Type B pancreatic cell (in vitro differentiated cells): ENCODE measurements at regions not wholly inside any gene's neighbourhood (a gene's known extent, or its start where the extent isn't known, plus 50 kb on each side); places are given as distances from the start of the nearest gene placed in this dataset.
"Not testable (repeated sequence)": the region's sequence is repeated elsewhere in the genome, so short reads cannot be mapped to it uniquely, and the experiment has no call there.

ENCODE experiments used
- DNase-seq: peaks from one replicate; pipeline ENCODE4 v3.0.0; 2021; ENCODE audit warnings: mixed read lengths; ENCODE audit not compliant: unreplicated experiment; ENCODE audit errors: extremely low spot score
- H3K27ac Mint-ChIP-seq: 2 replicates; pipeline ENCODE4 v1.8.0; 2021; ENCODE audit warnings: mild to moderate bottlenecking, mixed read lengths
- H3K27me3 Mint-ChIP-seq: 2 replicates; pipeline ENCODE4 v1.8.0; 2021; ENCODE audit warnings: mixed read lengths
- H3K36me3 Mint-ChIP-seq: 2 replicates; pipeline ENCODE4 v1.8.0; 2021; ENCODE audit warnings: mixed read lengths
- H3K4me1 Mint-ChIP-seq: one replicate; pipeline ENCODE4 v1.8.0; 2021; ENCODE audit warnings: mixed read lengths; ENCODE audit not compliant: unreplicated experiment
- H3K4me3 Mint-ChIP-seq: 2 replicates; pipeline ENCODE4 v1.8.0; 2021; ENCODE audit warnings: mild to moderate bottlenecking, mixed read lengths
- H3K9me3 Mint-ChIP-seq: 2 replicates; pipeline ENCODE4 v1.8.0; 2021; ENCODE audit warnings: mixed read lengths
- TF ChIP-seq, protein P1 (sequence below): fragments of 200-600 bp; sonication (generic); conservative IDR thresholded peaks from 2 replicates; pipeline ENCODE4 v1.5.0; 2021; ENCODE audit warnings: antibody characterized with exemption, mild to moderate bottlenecking

GRCh38 chr20:48131581-48131980, 346.3 kb upstream of the SULF2 start:
- Mint-ChIP-seq H3K27ac (no peak overlapping the region), H3K36me3 (no peaks in the 10 kb centered on the region), H3K4me1 (peaks cover 31% of the 10 kb centered on the region), H3K4me3 (no peak overlapping the region), H3K27me3 (peaks cover 4% of the 10 kb centered on the region), H3K9me3 (no peaks in the 10 kb centered on the region)
- TF ChIP-seq, protein P1, sequence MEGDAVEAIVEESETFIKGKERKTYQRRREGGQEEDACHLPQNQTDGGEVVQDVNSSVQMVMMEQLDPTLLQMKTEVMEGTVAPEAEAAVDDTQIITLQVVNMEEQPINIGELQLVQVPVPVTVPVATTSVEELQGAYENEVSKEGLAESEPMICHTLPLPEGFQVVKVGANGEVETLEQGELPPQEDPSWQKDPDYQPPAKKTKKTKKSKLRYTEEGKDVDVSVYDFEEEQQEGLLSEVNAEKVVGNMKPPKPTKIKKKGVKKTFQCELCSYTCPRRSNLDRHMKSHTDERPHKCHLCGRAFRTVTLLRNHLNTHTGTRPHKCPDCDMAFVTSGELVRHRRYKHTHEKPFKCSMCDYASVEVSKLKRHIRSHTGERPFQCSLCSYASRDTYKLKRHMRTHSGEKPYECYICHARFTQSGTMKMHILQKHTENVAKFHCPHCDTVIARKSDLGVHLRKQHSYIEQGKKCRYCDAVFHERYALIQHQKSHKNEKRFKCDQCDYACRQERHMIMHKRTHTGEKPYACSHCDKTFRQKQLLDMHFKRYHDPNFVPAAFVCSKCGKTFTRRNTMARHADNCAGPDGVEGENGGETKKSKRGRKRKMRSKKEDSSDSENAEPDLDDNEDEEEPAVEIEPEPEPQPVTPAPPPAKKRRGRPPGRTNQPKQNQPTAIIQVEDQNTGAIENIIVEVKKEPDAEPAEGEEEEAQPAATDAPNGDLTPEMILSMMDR = no peak
- DNase-seq = no peak

DNA sequence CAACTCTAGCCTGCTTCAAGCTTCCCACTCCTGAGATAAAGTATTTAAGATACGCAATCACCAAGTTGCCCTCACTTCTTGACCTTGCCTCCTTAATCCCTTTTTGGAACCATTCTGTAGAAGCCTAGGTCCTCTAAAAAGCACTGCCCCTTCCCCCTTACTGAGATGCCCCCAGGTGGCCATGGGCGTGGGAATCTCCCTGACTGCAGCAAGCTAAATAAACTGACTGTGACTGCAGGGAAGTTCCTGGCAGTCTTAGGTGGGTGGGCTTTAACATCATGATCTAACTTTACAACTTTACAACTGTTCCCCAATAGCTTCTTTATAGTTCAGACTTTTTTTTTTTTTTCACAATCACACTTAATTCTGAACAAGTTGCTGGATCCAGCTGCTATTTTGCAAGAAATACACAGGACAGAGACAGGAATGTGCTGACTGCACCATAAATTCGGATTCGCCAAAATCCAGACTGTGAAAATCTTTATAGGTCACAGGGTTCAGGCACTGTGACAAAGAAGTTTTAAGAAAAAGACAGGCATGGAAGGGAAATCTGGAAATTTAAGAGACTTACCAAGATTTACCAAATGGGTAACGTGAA, 344.2 kb upstream of the SULF2 start:
- TF ChIP-seq, protein P1 = no peak
- DNase-seq = no peak
- no peaks in the 10 kb centered on the region for H3K9me3 Mint-ChIP-seq
- H3K27ac Mint-ChIP-seq = no peak overlapping the region
- no peak overlapping the region for H3K4me3 Mint-ChIP-seq
- H3K27me3 Mint-ChIP-seq = peaks cover 4% of the 10 kb centered on the region
- no peaks in the 10 kb centered on the region for H3K36me3 Mint-ChIP-seq
- peaks cover 31% of the 10 kb centered on the region for H3K4me1 Mint-ChIP-seq

DNA sequence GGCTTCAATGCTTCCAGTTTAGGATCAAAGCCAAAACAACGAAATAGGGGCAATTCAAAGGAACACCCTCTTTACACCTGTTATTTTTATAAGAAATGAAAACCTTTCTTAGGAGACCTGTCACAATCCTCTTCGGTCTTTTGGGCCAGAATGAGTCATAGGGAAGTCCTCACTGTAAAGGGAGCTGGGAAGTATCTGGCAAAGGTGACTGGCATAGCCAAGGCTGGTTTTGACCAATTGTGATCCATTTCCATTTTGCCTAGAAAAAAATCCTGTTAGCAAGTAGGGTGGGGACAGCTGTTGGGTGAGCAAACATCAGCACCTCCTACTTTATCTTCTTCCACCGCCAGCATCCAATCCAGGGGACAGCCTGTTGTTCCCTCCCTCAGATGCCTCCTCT, 343.2 kb upstream of the SULF2 start:
- DNase-seq = no peak
- no peaks in the 10 kb centered on the region for H3K9me3 Mint-ChIP-seq
- H3K36me3 Mint-ChIP-seq = no peaks in the 10 kb centered on the region
- H3K27me3 Mint-ChIP-seq = peaks cover 4% of the 10 kb centered on the region
- H3K4me1 Mint-ChIP-seq = peaks cover 31% of the 10 kb centered on the region
- no peak overlapping the region for H3K4me3 Mint-ChIP-seq
- H3K27ac Mint-ChIP-seq = no peak overlapping the region
- TF ChIP-seq, protein P1 = no peak

DNA sequence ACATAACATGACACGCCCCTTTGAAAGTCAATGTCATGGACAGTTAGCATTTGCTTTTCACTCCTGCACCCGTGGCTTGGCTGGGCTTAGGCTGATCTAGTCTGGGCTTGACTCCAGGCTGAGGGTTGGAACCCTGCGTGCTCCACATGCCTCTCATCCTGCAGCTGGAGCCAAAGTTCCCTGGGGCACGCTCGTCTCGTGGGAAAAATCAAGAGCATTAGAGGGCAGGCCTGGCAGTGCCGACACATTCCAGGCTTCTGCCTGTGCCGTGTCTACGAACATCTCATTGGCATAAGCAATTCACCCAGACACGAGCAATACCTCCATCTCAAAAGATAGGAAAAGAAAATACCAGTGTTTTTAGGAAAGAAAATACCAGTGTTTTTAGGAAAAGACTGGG, 342.7 kb upstream of the SULF2 start:
- not testable (repeated sequence) for H3K27me3 Mint-ChIP-seq, H3K27ac Mint-ChIP-seq, H3K9me3 Mint-ChIP-seq, H3K36me3 Mint-ChIP-seq, H3K4me3 Mint-ChIP-seq, DNase-seq
- H3K4me1 Mint-ChIP-seq = peaks cover 31% of the 10 kb centered on the region

DNA sequence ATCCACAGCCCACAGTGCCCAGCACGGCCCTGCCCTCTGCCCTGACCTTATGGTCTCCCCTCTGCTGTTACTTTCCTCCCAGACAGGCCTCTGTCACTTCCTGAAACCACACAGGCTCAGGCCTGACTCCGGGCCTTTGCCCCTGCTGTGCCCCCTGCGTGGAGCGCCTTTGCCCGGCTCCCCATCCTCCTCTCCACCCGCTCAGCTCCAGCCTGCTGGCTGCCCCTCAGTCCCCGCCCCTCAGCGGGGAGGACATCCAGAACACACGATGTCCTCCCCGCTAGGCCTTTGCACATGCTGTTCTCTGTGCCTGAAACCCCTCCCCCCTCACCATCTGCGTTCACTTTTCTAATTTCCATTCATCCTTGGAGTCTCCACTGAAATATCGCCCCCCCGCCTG, 341.9 kb upstream of the SULF2 start:
- H3K27ac Mint-ChIP-seq, H3K4me3 Mint-ChIP-seq, H3K36me3 Mint-ChIP-seq, H3K9me3 Mint-ChIP-seq, DNase-seq, H3K27me3 Mint-ChIP-seq: not testable (repeated sequence)
- H3K4me1 Mint-ChIP-seq = peaks cover 30% of the 10 kb centered on the region

- Mint-ChIP-seq H3K4me1 (peaks cover 23% of the 10 kb centered on the region), H3K4me3 (no peak overlapping the region), H3K36me3 (no peaks in the 10 kb centered on the region), H3K27me3 (peaks cover 11% of the 10 kb centered on the region), H3K9me3 (peaks cover under 1% of the 10 kb centered on the region), H3K27ac (no peak overlapping the region)
- DNase-seq = no peak
- TF ChIP-seq, protein P1 = no peak
Measured at GRCh38 chr20:48126227-48126740, 341.0 kb upstream of the SULF2 start.

- Mint-ChIP-seq H3K36me3 (peaks cover 3% of the 10 kb centered on the region), H3K4me3 (no peak overlapping the region), H3K27ac (no peak overlapping the region), H3K9me3 (peaks cover 8% of the 10 kb centered on the region), H3K27me3 (peaks cover 17% of the 10 kb centered on the region), H3K4me1 (peaks cover 19% of the 10 kb centered on the region)
- TF ChIP-seq, protein P1 = no peak
- DNase-seq = no peak
Measured at GRCh38 chr20:48124960-48125359, 339.7 kb upstream of the SULF2 start.
